Body of pancreas (tissue), 4 donors: ENCODE measurements at regions not wholly inside any gene's neighbourhood (a gene's known extent, or its start where the extent isn't known, plus 50 kb on each side); places are given as distances from the start of the nearest gene placed in this dataset.
A peak's percentile ranks its signal among the peaks of the same experiment; 100 is the strongest.

Experiments
- ATAC-seq: fragments of 150-250 bp; one replicate; pipeline ENCODE4 v1.9.1; 2016
- DNase-seq, 4 donors: peaks; one replicate each; pipeline ENCODE4 v3.0.0-alpha.2; 2019
- H3K27ac ChIP-seq, 4 donors: fragments of 200-600 bp; sonication (generic); 1 replicate in 3 of 4; 2 replicates in 1 of 4; pipeline versions ENCODE4 v1.5.1 to v1.6.1; 2016 to 2019; ENCODE audit warnings: mild to moderate bottlenecking in 1 of 4, mixed read lengths in 1 of 4, moderate library complexity in 1 of 4
- H3K27me3 ChIP-seq, 2 donors: fragments of 200-600 bp; sonication (generic); one replicate each; pipeline ENCODE4 v1.6.0; 2016; ENCODE audit warnings: mild to moderate bottlenecking in 1 of 2
- H3K36me3 ChIP-seq, 2 donors: fragments of 200-600 bp; sonication (generic); replicated peaks in 1 of 2; 2 replicates each; pipeline ENCODE4 v1.5.1; 2016; ENCODE audit warnings: low read depth in 2 of 2; ENCODE audit not compliant: insufficient read depth in 1 of 2
- H3K4me1 ChIP-seq: fragments of 200-600 bp; sonication (generic); one replicate; pipeline ENCODE4 v1.6.0; 2016
- H3K4me3 ChIP-seq, 2 donors: fragments of 200-600 bp; sonication (generic); 1 replicate in 1 of 2; 2 replicates in 1 of 2; pipeline ENCODE4 v1.5.1; 2016 to 2019
- H3K9me3 ChIP-seq, 3 donors: fragments of 200-600 bp; sonication (generic); 1 replicate in 2 of 3; 2 replicates in 1 of 3; pipeline ENCODE4 v1.5.1; 2016
- CTCF ChIP-seq, 7 experiments: fragments of 450-650 bp in 4 of 7; fragments of 200-600 bp in 3 of 7; sonication (generic) in 3 of 7; IDR thresholded peaks; one replicate each; pipeline ENCODE4 v1.5.1; 2016 to 2019; ENCODE audit warnings: antibody characterized with exemption in 7 of 7
- POLR2A ChIP-seq, 3 donors: fragments of 450-650 bp; IDR thresholded peaks; one replicate each; pipeline ENCODE4 v1.6.1; 2016; ENCODE audit warnings: antibody characterized with exemption in 3 of 3, mild to moderate bottlenecking in 2 of 3
- WGBS, 2 donors: methylation state at CpG; one replicate each; pipeline ENCODE4 v1.1.5; 2017; 5-methylcytosine and 5-hydroxymethylcytosine counted together
- intact Hi-C: fragments of 100-400 bp; cut with DNase I; formaldehyde crosslinking; loops from one replicate; pipeline ENCODE4 v1.15.1; 2023

GRCh38 chr1:232169436-232169835 is 460.5 kb downstream of the SIPA1L2 start:
- 93 to 94% methylated on average over 5 of the region's 5 CpGs for WGBS, 2 donors
- intact Hi-C loops, result no loop called here

GRCh38 chr1:232168508-232168907 is 461.4 kb downstream of the SIPA1L2 start:
- WGBS, 2 donors, result 51 to 58% methylated on average over 2 of the region's 2 CpGs
- H3K27ac ChIP-seq, result no peak overlapping the region
- no peak overlapping the region for H3K4me3 ChIP-seq
- no peaks in the 10 kb centered on the region for H3K36me3 ChIP-seq
- no peaks in the 10 kb centered on the region for H3K4me1 ChIP-seq
- intact Hi-C loops, result no loop called here
- H3K27me3 ChIP-seq, result no peaks in the 10 kb centered on the region
- TF ChIP-seq POLR2A (IDR thresholded peaks at IDR 0.05) (no peak), CTCF (IDR thresholded peaks at IDR 0.05) (no peak)
- ATAC-seq (no peak), DNase-seq (peak in 1 of 4 donors; percentile 10)
- H3K9me3 ChIP-seq, result no peaks in the 10 kb centered on the region

More at GRCh38 chr1:232169436-232169835, 460.5 kb downstream of the SIPA1L2 start:
- no peak for ATAC-seq
- no peaks in the 10 kb centered on the region for H3K9me3 ChIP-seq
- no peaks in the 10 kb centered on the region for H3K27me3 ChIP-seq
- no peak for DNase-seq
- no peaks in the 10 kb centered on the region for H3K36me3 ChIP-seq
- TF ChIP-seq POLR2A (IDR thresholded peaks at IDR 0.05), result no peak
- TF ChIP-seq CTCF (IDR thresholded peaks at IDR 0.05), result no peak
- no peaks in the 10 kb centered on the region for H3K4me1 ChIP-seq
- no peak overlapping the region for H3K27ac ChIP-seq
- no peak overlapping the region for H3K4me3 ChIP-seq

- intact Hi-C loops, result no loop called here
- TF ChIP-seq POLR2A (IDR thresholded peaks at IDR 0.05), result no peak
- ATAC-seq, result no peak
- 44 to 49% methylated on average over 4 of the region's 4 CpGs for WGBS, 2 donors
- no peak for DNase-seq
- H3K4me1 ChIP-seq, result no peaks in the 10 kb centered on the region
- no peaks in the 10 kb centered on the region for H3K36me3 ChIP-seq
- H3K9me3 ChIP-seq, result no peaks in the 10 kb centered on the region
- H3K27ac ChIP-seq, result no peak overlapping the region
- no peak overlapping the region for H3K4me3 ChIP-seq
- no peaks in the 10 kb centered on the region for H3K27me3 ChIP-seq
These were observed 463.0 kb downstream of the SIPA1L2 start for GRCh38 chr1:232166942-232167341.

- ATAC-seq, result no peak
- intact Hi-C loops, result no loop called here
- WGBS, 2 donors, result 47 to 51% methylated on average over 4 of the region's 4 CpGs
These were observed 465.6 kb downstream of the SIPA1L2 start for GRCh38 chr1:232164078-232164963.

GRCh38 chr1:232163533-232163932 is 466.4 kb downstream of the SIPA1L2 start:
- H3K27ac ChIP-seq, result no peak overlapping the region
- WGBS, 2 donors, result 68 to 83% methylated on average over 1 of the region's 1 CpG
- no peak for TF ChIP-seq POLR2A (IDR thresholded peaks at IDR 0.05)
- no peak for TF ChIP-seq CTCF (IDR thresholded peaks at IDR 0.05)
- H3K4me1 ChIP-seq, result no peaks in the 10 kb centered on the region
- no peaks in the 10 kb centered on the region for H3K27me3 ChIP-seq
- intact Hi-C loops, result no loop called here
- H3K4me3 ChIP-seq, result no peak overlapping the region
- ATAC-seq, result no peak
- H3K36me3 ChIP-seq, result no peaks in the 10 kb centered on the region
- DNase-seq, result no peak
- no peaks in the 10 kb centered on the region for H3K9me3 ChIP-seq

More at GRCh38 chr1:232164078-232164963, 465.6 kb downstream of the SIPA1L2 start:
- TF ChIP-seq POLR2A (IDR thresholded peaks at IDR 0.05) (no peak), CTCF (IDR thresholded peaks at IDR 0.05) (no peak)
- Histone ChIP-seq H3K9me3 (no peaks in the 10 kb centered on the region), H3K27me3 (no peaks in the 10 kb centered on the region), H3K27ac (no peak overlapping the region), H3K4me3 (no peak overlapping the region), H3K4me1 (no peaks in the 10 kb centered on the region), H3K36me3 (no peaks in the 10 kb centered on the region)
- DNase-seq, result no peak
